GM23338 (cell line): ENCODE measurements at regions not wholly inside any gene's neighbourhood (a gene's known extent, or its start where the extent isn't known, plus 50 kb on each side); places are given as distances from the start of the nearest gene placed in this dataset.
"Not testable (repeated sequence)": the region's sequence is repeated elsewhere in the genome, so short reads cannot be mapped to it uniquely, and the experiment has no call there.

Source experiments
- ATAC-seq: fragments of 200-7000 bp; cut with Tn5 transposase; 3 replicates; pipeline ENCODE4 v1.9.1; 2020
- DNase-seq: peaks from one replicate; pipeline ENCODE4 v3.0.0-alpha.2; 2015; ENCODE audit warnings: low spot score
- H2AFZ ChIP-seq: fragments of 200-600 bp; sonication (generic); 2 replicates; pipeline ENCODE4 v1.8.0; 2016; ENCODE audit warnings: antibody characterized with exemption, mild to moderate bottlenecking, moderate library complexity
- H3F3A ChIP-seq: fragments of 200-600 bp; sonication (generic); replicated peaks from 2 replicates; pipeline ENCODE4 v1.8.0; 2017; ENCODE audit warnings: antibody characterized with exemption, mixed run types, low read depth
- H3K27ac ChIP-seq: fragments of 200-600 bp; sonication (generic); 2 replicates; pipeline ENCODE4 v1.6.1; 2016; ENCODE audit warnings: low read depth
- H3K27me3 ChIP-seq: fragments of 200-600 bp; sonication (generic); 2 replicates; pipeline ENCODE4 v1.8.0; 2016; ENCODE audit warnings: mild to moderate bottlenecking, mixed run types, moderate library complexity; ENCODE audit not compliant: insufficient read depth
- H3K36me3 ChIP-seq: fragments of 200-600 bp; sonication (generic); 2 replicates; pipeline ENCODE4 v1.8.0; 2016; ENCODE audit warnings: mild to moderate bottlenecking; ENCODE audit not compliant: insufficient read depth
- H3K4me1 ChIP-seq: fragments of 200-600 bp; sonication (generic); 2 replicates; pipeline ENCODE4 v1.8.0; 2016; ENCODE audit warnings: mild to moderate bottlenecking, moderate library complexity; ENCODE audit not compliant: insufficient read depth
- H3K4me2 ChIP-seq: fragments of 200-600 bp; sonication (generic); 2 replicates; pipeline ENCODE4 v1.7.1; 2017; ENCODE audit warnings: mixed run types
- H3K4me3 ChIP-seq: fragments of 200-600 bp; sonication (generic); 2 replicates; pipeline ENCODE4 v1.6.1; 2016; ENCODE audit warnings: mixed run types
- H3K79me2 ChIP-seq: fragments of 200-600 bp; sonication (generic); replicated peaks from 2 replicates; pipeline ENCODE4 v1.8.0; 2017; ENCODE audit warnings: mild to moderate bottlenecking; ENCODE audit not compliant: insufficient read depth
- H3K9me2 ChIP-seq: fragments of 200-600 bp; sonication (generic); 2 replicates; pipeline ENCODE4 v1.8.0; 2017; ENCODE audit not compliant: insufficient read depth
- H4K20me1 ChIP-seq: fragments of 200-600 bp; sonication (generic); replicated peaks from 2 replicates; pipeline ENCODE4 v1.8.0; 2017; ENCODE audit warnings: mild to moderate bottlenecking; ENCODE audit not compliant: insufficient read depth
- H3K27ac Mint-ChIP-seq: 2 replicates; pipeline ENCODE4 v1.8.0; 2020; ENCODE audit warnings: inconsistent platforms, mild to moderate bottlenecking, moderate library complexity, mixed read lengths
- H3K27me3 Mint-ChIP-seq: 3 replicates; pipeline ENCODE4 v1.8.0; 2022; ENCODE audit warnings: low read depth, mild to moderate bottlenecking, moderate library complexity, mixed read lengths, inconsistent platforms; ENCODE audit not compliant: insufficient read depth, poor library complexity
- H3K36me3 Mint-ChIP-seq: 3 replicates; pipeline ENCODE4 v1.8.0; 2021; ENCODE audit warnings: low read depth, mild to moderate bottlenecking, inconsistent platforms, moderate library complexity, mixed read lengths
- H3K4me1 Mint-ChIP-seq: 3 replicates; pipeline ENCODE4 v1.8.0; 2020; ENCODE audit warnings: mild to moderate bottlenecking, inconsistent platforms, mixed read lengths
- H3K4me3 Mint-ChIP-seq: 3 replicates; pipeline ENCODE4 v1.8.0; 2021; ENCODE audit warnings: moderate library complexity, mild to moderate bottlenecking, inconsistent platforms, mixed read lengths
- H3K9me3 Mint-ChIP-seq: 3 replicates; pipeline ENCODE4 v1.8.0; 2020; ENCODE audit warnings: moderate library complexity, mild to moderate bottlenecking, inconsistent platforms, mixed read lengths
- CREB1 ChIP-seq: fragments of 250-450 bp; sonication (Bioruptor Pico); IDR thresholded peaks from 2 replicates; pipeline ENCODE4 v1.5.0; 2020; ENCODE audit warnings: low read depth, mild to moderate bottlenecking, moderate library complexity
- EZH2 ChIP-seq: fragments of 200-600 bp; sonication (generic); IDR thresholded peaks from one replicate; pipeline ENCODE4 v1.8.0; 2017; ENCODE audit warnings: antibody characterized with exemption, mild to moderate bottlenecking, low read depth; ENCODE audit not compliant: unreplicated experiment
- JUNB ChIP-seq: IDR thresholded peaks from one replicate; pipeline ENCODE4 v1.6.1; 2016; ENCODE audit warnings: antibody characterized with exemption; ENCODE audit not compliant: unreplicated experiment
- NANOG ChIP-seq: IDR thresholded peaks from 2 replicates; pipeline ENCODE4 v1.6.1; 2016; ENCODE audit warnings: antibody characterized with exemption, borderline replicate concordance
- POLR2AphosphoS5 ChIP-seq: IDR thresholded peaks from 2 replicates; pipeline ENCODE4 v1.6.1; 2016; ENCODE audit warnings: antibody characterized with exemption, low read depth
- STAT1 ChIP-seq: IDR thresholded peaks from one replicate; pipeline ENCODE4 v1.6.1; 2016; ENCODE audit warnings: antibody characterized with exemption; ENCODE audit not compliant: unreplicated experiment
- TF ChIP-seq, protein P1 (sequence below): IDR thresholded peaks from one replicate; pipeline ENCODE4 v1.6.1; 2018; ENCODE audit warnings: antibody characterized with exemption; ENCODE audit not compliant: unreplicated experiment
- TF ChIP-seq, protein P2 (sequence below), 2 experiments: fragments of 200-600 bp in 1 of 2; sonication (generic) in 1 of 2; conservative IDR thresholded peaks; 2 replicates each; pipeline versions ENCODE4 v1.5.1 to v1.6.1; 2016 to 2017; ENCODE audit warnings: antibody characterized with exemption in 2 of 2, low read depth in 2 of 2, mild to moderate bottlenecking in 2 of 2, moderate library complexity in 1 of 2

DNA sequence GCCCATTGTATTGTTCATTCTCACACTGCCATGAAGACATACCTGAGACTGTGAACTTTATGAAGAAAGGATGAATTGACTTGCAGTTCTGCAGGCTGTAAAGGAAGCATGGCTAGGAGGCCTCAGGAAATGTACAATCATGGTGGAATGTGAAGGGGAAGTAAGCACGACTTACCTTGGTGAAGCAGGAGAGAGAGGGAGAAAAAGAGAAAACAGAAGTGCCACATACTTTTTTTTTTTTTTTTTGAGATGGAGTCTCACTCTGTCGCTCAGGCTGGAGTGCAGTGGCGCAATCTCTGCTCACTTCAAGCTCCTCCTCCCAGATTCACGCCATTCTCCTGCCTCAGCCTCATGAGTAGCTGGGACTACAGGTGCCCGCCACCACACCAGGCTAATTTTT lies 871.9 kb upstream of the B3GALT2 start:
- not testable (repeated sequence) for H3K4me1 Mint-ChIP-seq, H3K4me3 Mint-ChIP-seq, H3K4me3 ChIP-seq, H2AFZ ChIP-seq, H3F3A ChIP-seq, H3K27ac ChIP-seq, ATAC-seq, H3K27ac Mint-ChIP-seq, H4K20me1 ChIP-seq, H3K9me3 Mint-ChIP-seq, H3K4me1 ChIP-seq, H3K27me3 ChIP-seq, H3K4me2 ChIP-seq, H3K36me3 ChIP-seq, H3K36me3 Mint-ChIP-seq, DNase-seq, H3K27me3 Mint-ChIP-seq, H3K79me2 ChIP-seq
- H3K9me2 ChIP-seq: peaks cover 26% of the 10 kb centered on the region; the same call in 1 of the 2 replicates

DNA sequence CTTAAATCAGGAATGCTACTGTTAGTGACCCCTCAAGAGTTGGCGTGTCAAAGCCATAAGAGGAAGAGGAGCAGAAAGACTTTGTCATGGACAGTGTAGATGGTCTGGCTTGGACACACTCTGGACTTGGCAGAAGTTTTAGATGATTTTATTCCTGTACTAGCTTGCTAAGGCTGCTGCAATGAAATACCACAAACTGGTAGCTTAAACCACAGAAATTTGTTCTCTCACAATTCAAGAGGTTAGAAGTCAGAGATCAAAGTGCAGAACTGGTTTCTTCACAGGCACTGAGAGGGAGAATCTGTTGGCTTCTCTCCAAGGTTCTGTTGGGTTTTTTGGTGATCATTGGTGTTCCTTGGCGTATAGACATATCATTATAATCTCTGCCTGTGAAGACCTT lies 869.8 kb upstream of the B3GALT2 start:
- no peaks in the 10 kb centered on the region for H3F3A ChIP-seq
- H3K36me3 ChIP-seq: no peaks in the 10 kb centered on the region; the same call in 1 of the 2 replicates
- H3K9me2 ChIP-seq: peaks cover 26% of the 10 kb centered on the region; the same call in 1 of the 2 replicates
- no peaks in the 10 kb centered on the region for H4K20me1 ChIP-seq
- TF ChIP-seq NANOG (no peak), JUNB (no peak), STAT1 (no peak), CREB1 (CRISPR knock-in tag) (no peak)
- TF ChIP-seq, protein P1, sequence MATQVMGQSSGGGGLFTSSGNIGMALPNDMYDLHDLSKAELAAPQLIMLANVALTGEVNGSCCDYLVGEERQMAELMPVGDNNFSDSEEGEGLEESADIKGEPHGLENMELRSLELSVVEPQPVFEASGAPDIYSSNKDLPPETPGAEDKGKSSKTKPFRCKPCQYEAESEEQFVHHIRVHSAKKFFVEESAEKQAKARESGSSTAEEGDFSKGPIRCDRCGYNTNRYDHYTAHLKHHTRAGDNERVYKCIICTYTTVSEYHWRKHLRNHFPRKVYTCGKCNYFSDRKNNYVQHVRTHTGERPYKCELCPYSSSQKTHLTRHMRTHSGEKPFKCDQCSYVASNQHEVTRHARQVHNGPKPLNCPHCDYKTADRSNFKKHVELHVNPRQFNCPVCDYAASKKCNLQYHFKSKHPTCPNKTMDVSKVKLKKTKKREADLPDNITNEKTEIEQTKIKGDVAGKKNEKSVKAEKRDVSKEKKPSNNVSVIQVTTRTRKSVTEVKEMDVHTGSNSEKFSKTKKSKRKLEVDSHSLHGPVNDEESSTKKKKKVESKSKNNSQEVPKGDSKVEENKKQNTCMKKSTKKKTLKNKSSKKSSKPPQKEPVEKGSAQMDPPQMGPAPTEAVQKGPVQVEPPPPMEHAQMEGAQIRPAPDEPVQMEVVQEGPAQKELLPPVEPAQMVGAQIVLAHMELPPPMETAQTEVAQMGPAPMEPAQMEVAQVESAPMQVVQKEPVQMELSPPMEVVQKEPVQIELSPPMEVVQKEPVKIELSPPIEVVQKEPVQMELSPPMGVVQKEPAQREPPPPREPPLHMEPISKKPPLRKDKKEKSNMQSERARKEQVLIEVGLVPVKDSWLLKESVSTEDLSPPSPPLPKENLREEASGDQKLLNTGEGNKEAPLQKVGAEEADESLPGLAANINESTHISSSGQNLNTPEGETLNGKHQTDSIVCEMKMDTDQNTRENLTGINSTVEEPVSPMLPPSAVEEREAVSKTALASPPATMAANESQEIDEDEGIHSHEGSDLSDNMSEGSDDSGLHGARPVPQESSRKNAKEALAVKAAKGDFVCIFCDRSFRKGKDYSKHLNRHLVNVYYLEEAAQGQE: no peak
- Mint-ChIP-seq H3K27ac (no peak overlapping the region), H3K4me3 (no peak overlapping the region), H3K9me3 (peaks cover 8% of the 10 kb centered on the region), H3K27me3 (no peaks in the 10 kb centered on the region), H3K4me1 (no peaks in the 10 kb centered on the region), H3K36me3 (peaks cover 8% of the 10 kb centered on the region)
- no peak overlapping the region for H3K4me2 ChIP-seq
- DNase-seq (no peak), ATAC-seq (no peak)
- H2AFZ ChIP-seq: no peak overlapping the region
- H3K79me2 ChIP-seq: no peaks in the 10 kb centered on the region
- no peaks in the 10 kb centered on the region for H3K27me3 ChIP-seq
- no peak overlapping the region for H3K4me3 ChIP-seq
- H3K27ac ChIP-seq: no peak overlapping the region
- no peaks in the 10 kb centered on the region for H3K4me1 ChIP-seq

DNA sequence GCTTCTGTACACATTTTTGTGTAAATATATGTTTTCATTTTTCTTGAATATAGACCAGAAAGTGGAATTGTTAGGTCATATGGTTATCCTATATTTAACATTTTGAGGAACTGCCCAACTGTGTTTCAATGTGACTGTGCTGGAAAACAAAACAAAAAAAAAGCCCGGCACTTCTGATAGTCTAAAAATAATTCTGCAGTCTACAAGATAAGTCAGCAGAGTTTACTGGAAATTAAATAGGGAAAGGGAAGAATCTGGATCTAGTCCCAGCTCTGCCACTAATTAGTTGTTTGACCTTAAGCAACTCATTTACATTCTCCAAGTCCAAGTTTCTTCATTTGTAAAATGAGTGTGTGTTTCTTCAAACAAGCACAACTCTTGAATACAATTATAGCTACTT lies 869.1 kb upstream of the B3GALT2 start:
- H3F3A ChIP-seq: no peaks in the 10 kb centered on the region
- H3K4me3 Mint-ChIP-seq: no peak overlapping the region
- no peaks in the 10 kb centered on the region for H3K4me1 ChIP-seq
- no peaks in the 10 kb centered on the region for H3K27me3 ChIP-seq
- H2AFZ ChIP-seq: no peak overlapping the region
- H3K27ac ChIP-seq: no peak overlapping the region
- no peak for DNase-seq
- no peak overlapping the region for H3K4me3 ChIP-seq
- no peaks in the 10 kb centered on the region; the same call in 1 of the 2 replicates for H3K36me3 ChIP-seq
- H3K4me2 ChIP-seq: no peak overlapping the region
- peaks cover 26% of the 10 kb centered on the region; the same call in 1 of the 2 replicates for H3K9me2 ChIP-seq
- ATAC-seq: no peak
- no peaks in the 10 kb centered on the region for H3K27me3 Mint-ChIP-seq
- H3K27ac Mint-ChIP-seq: no peak overlapping the region
- H3K36me3 Mint-ChIP-seq: peaks cover 8% of the 10 kb centered on the region
- H3K4me1 Mint-ChIP-seq: no peaks in the 10 kb centered on the region
- no peaks in the 10 kb centered on the region for H4K20me1 ChIP-seq
- H3K79me2 ChIP-seq: no peaks in the 10 kb centered on the region
- peaks cover 8% of the 10 kb centered on the region for H3K9me3 Mint-ChIP-seq
- TF ChIP-seq EZH2: no peak
- TF ChIP-seq, protein P2, sequence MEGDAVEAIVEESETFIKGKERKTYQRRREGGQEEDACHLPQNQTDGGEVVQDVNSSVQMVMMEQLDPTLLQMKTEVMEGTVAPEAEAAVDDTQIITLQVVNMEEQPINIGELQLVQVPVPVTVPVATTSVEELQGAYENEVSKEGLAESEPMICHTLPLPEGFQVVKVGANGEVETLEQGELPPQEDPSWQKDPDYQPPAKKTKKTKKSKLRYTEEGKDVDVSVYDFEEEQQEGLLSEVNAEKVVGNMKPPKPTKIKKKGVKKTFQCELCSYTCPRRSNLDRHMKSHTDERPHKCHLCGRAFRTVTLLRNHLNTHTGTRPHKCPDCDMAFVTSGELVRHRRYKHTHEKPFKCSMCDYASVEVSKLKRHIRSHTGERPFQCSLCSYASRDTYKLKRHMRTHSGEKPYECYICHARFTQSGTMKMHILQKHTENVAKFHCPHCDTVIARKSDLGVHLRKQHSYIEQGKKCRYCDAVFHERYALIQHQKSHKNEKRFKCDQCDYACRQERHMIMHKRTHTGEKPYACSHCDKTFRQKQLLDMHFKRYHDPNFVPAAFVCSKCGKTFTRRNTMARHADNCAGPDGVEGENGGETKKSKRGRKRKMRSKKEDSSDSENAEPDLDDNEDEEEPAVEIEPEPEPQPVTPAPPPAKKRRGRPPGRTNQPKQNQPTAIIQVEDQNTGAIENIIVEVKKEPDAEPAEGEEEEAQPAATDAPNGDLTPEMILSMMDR (conservative IDR thresholded peaks at IDR 0.05; ENCODE audit: low read depth in 2 of 2): no peak
- no peak for TF ChIP-seq STAT1
- no peak for TF ChIP-seq POLR2AphosphoS5
- no peak for TF ChIP-seq JUNB
